Activated CD4-positive, alpha-beta T cell treated with anti-CD3 and anti-CD28 coated beads, Interleukin-2, amount 50 U/mL, for 1 hour (primary cell): ENCODE measurements at regions not wholly inside any gene's neighbourhood (a gene's known extent, or its start where the extent isn't known, plus 50 kb on each side); places are given as distances from the start of the nearest gene placed in this dataset.

Experiments
- DNase-seq: peaks from one replicate; pipeline ENCODE4 v3.0.0-alpha.2; 2020

DNA sequence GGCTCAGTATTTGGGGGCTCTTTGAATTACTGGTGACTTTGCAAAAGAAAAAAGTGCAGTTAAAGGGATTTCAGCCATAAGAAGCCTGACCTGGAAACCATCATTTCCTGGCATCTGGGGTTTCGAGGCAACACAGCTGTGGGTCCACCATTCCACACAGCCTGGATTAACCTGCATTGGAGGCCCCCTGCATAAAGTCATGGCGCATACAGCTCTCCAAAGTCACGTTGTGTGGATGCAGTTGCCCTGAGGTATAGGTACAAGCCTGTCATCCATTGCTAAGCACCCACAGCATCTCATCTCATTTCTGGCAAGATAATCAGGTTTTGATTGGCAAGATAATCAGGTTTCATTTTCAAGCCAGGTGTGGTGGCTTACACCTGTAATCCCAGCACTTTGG lies 54.5 kb upstream of the TAGAP start:
- no peak for DNase-seq

GRCh38 chr6:159098636-159099106 lies 53.9 kb upstream of the TAGAP start:
- peak; percentile 71 for DNase-seq

GRCh38 chr6:159097256-159097655 lies 52.5 kb upstream of the TAGAP start:
- no peak for DNase-seq

DNA sequence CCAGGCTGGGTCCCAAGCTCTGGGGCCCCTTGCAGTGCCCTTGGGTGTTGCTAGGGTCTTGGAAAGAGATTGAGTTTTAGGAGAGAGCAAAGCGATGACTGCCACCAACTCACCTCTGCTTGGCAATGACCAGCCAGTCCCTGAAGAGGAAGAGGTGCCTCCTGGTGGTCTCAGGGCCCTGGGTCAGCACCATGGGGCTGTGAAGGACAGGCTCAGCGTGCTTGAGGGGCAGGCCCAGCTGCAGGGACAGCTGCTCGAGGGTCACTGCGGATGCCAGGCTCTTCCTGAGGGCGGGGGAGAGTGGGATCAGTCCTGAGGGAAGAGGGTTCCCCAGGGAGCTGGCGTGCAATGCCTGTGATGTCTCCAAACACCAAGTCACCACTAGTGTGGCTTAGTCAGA lies 50.8 kb upstream of the TAGAP start:
- no peak for DNase-seq

DNA sequence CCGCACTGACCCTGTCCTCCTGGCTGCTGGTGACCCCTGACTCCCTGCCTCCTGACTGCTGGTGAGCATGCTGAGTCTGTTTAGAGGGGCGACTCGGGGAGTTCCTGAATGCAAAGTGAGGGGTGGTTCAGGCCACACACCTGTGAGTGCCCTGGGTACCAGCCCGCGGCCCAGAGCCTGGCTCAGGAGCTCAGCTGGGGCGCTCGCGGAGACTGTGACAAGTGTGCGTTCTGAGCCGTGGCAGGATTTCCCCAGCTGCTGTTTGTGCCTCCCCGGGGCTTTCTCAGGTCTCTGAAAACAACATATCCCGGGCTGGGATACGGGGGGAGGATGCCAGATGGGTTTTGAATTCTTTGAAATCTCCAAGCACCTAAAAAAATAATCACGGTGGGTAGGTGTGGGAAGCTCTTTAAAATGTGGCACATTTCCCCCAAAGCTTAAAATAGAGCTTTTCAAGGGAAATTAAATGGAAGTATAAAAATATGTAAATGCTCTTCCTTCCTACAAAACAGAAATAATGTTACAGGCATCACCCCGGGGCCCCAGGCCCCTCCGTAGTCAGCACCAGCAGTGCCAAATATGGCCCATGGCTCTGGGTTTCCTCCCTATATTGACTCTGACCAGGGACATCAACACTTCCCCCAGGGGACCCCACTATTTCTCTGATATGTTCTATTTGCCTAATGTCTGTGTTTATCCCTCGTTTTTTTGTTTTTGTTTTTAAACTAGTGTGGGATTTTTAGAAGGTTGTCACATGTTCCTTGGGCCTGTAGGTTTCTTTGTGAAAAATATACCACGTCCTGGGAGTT lies 49.9 kb upstream of the TAGAP start:
- peak; percentile 56 for DNase-seq
